B cell (primary cell): ENCODE measurements at regions not wholly inside any gene's neighbourhood (a gene's known extent, or its start where the extent isn't known, plus 50 kb on each side); places are given as distances from the start of the nearest gene placed in this dataset.

Experiments
- ATAC-seq: fragments of 200-7000 bp; cut with Tn5 transposase; one replicate; pipeline ENCODE4 v1.10.0; 2021; ENCODE audit warnings: low read depth, mild to moderate bottlenecking, moderate number of reproducible peaks, moderate library complexity
- CTCF ChIA-PET: fragments of 350-600 bp; sonication (Branson Sonifier 250); formaldehyde crosslinking; loops from one replicate; lab custom pipeline; 2021; ENCODE audit warnings: antibody characterized with exemption, inconsistent platforms; lab: Charles Lee
- POLR2A ChIA-PET: fragments of 350-600 bp; sonication (Branson Sonifier 250); formaldehyde crosslinking; loops from one replicate; lab custom pipeline; 2021; ENCODE audit warnings: antibody characterized with exemption; lab: Charles Lee
- DNase-seq: peaks from one replicate; pipeline ENCODE4 v3.0.0; 2013
- H2AFZ ChIP-seq: 2 replicates; pipeline ENCODE4 v1.6.1; 2012; ENCODE audit warnings: mild to moderate bottlenecking, low read depth, low read length; ENCODE audit not compliant: insufficient read depth, poor library complexity, severe bottlenecking
- H3K27ac ChIP-seq, 2 donors: 1 replicate in 1 of 2; 2 replicates in 1 of 2; pipeline ENCODE4 v1.5.1; 2012 to 2013; ENCODE audit warnings: low read length in 2 of 2, mild to moderate bottlenecking in 2 of 2, moderate library complexity in 1 of 2
- H3K27me3 ChIP-seq, 4 experiments: fragments of 200-600 bp in 1 of 4; sonication (generic) in 1 of 4; replicated peaks in 1 of 4; 1 replicate in 2 of 4; 2 replicates in 2 of 4; pipeline versions ENCODE4 v1.6.1 to v1.7.0; 2013 to 2016; ENCODE audit warnings: low read length in 3 of 4, mild to moderate bottlenecking in 2 of 4, mixed read lengths in 1 of 4, moderate library complexity in 1 of 4; ENCODE audit not compliant: insufficient read depth in 4 of 4, control insufficient read depth in 3 of 4; ENCODE audit errors: control extremely low read depth in 1 of 4
- H3K36me3 ChIP-seq, 2 experiments: replicated peaks in 1 of 2; 1 replicate in 1 of 2; 2 replicates in 1 of 2; pipeline versions ENCODE4 v1.6.1 to v1.7.1; 2013; ENCODE audit warnings: low read length in 1 of 2; ENCODE audit not compliant: insufficient read depth in 2 of 2, control insufficient read depth in 1 of 2; ENCODE audit errors: control extremely low read depth in 1 of 2, extremely low read depth in 1 of 2
- H3K4me1 ChIP-seq, 2 donors: fragments of 200-600 bp in 1 of 2; sonication (generic) in 1 of 2; 1 replicate in 1 of 2; 2 replicates in 1 of 2; pipeline versions ENCODE4 v1.5.1 to v1.6.1; 2013 to 2017; ENCODE audit warnings: low read length in 2 of 2; ENCODE audit not compliant: control insufficient read depth in 2 of 2, insufficient read depth in 2 of 2
- H3K4me2 ChIP-seq: replicated peaks from 2 replicates; pipeline ENCODE3; 2012; ENCODE audit warnings: mild to moderate bottlenecking, low read depth, low read length; ENCODE audit not compliant: poor library complexity, severe bottlenecking
- H3K4me3 ChIP-seq, 5 experiments: fragments of 200-600 bp in 1 of 5; sonication (generic) in 1 of 5; 1 replicate in 3 of 5; 2 replicates in 2 of 5; pipeline versions ENCODE4 v1.5.1 to v1.7.0; 2011 to 2016; ENCODE audit warnings: low read length in 4 of 5, mild to moderate bottlenecking in 4 of 5, low read depth in 2 of 5, control low read depth in 1 of 5, moderate library complexity in 1 of 5; ENCODE audit not compliant: insufficient read depth in 1 of 5; ENCODE audit errors: control extremely low read depth in 1 of 5, extremely low read depth in 1 of 5
- H3K79me2 ChIP-seq: fragments of 200-600 bp; sonication (generic); one replicate; pipeline ENCODE4 v1.6.0; 2016; ENCODE audit warnings: low read length; ENCODE audit not compliant: control insufficient read depth, insufficient read depth
- H3K9ac ChIP-seq: fragments of 200-600 bp; sonication (generic); 2 replicates; pipeline ENCODE4 v1.6.1; 2017; ENCODE audit warnings: mild to moderate bottlenecking, low read length, moderate library complexity
- H3K9me3 ChIP-seq, 3 donors: one replicate each; pipeline versions ENCODE4 v1.6.1 to v1.7.1; 2013; ENCODE audit warnings: low read length in 2 of 3; ENCODE audit not compliant: control insufficient read depth in 2 of 3, insufficient read depth in 1 of 3; ENCODE audit errors: control extremely low read depth in 1 of 3
- H4K20me1 ChIP-seq: 2 replicates; pipeline ENCODE4 v1.6.0; 2012; ENCODE audit warnings: mild to moderate bottlenecking, low read length; ENCODE audit not compliant: insufficient read depth, control insufficient read depth, poor library complexity, severe bottlenecking
- H3K27ac Mint-ChIP-seq: one replicate; pipeline ENCODE4 v1.8.0; 2021; ENCODE audit warnings: mixed read lengths
- H3K27me3 Mint-ChIP-seq: one replicate; pipeline ENCODE4 v1.8.0; 2021; ENCODE audit warnings: mixed read lengths
- H3K4me1 Mint-ChIP-seq: one replicate; pipeline ENCODE4 v1.8.0; 2021; ENCODE audit warnings: mixed read lengths
- H3K4me3 Mint-ChIP-seq: one replicate; pipeline ENCODE4 v1.8.0; 2021; ENCODE audit warnings: mixed read lengths
- H3K9me3 Mint-ChIP-seq: one replicate; pipeline ENCODE4 v1.8.0; 2022; ENCODE audit warnings: mixed read lengths; ENCODE audit not compliant: insufficient read depth
- EZH2 ChIP-seq: IDR thresholded peaks from 2 replicates; pipeline ENCODE4 v1.6.1; 2012; ENCODE audit warnings: borderline replicate concordance, low read depth, mild to moderate bottlenecking, moderate library complexity, low read length; ENCODE audit not compliant: insufficient read depth, poor library complexity, severe bottlenecking
- WGBS: methylation state at CpG from one replicate; pipeline ENCODE4 v1.1.5; 2013; ENCODE audit warnings: missing lambda C conversion rate; ENCODE audit not compliant: insufficient coverage; 5-methylcytosine and 5-hydroxymethylcytosine counted together
- intact Hi-C: fragments of 100-400 bp; cut with micrococcal nuclease; formaldehyde crosslinking; loops from one replicate; pipeline ENCODE4 v1.10.0; 2022
- TF ChIP-seq, protein P1 (sequence below): fragments of 200-600 bp; IDR thresholded peaks from one replicate; pipeline ENCODE4 v1.8.0; 2022; ENCODE audit warnings: antibody characterized with exemption, mild to moderate bottlenecking

DNA sequence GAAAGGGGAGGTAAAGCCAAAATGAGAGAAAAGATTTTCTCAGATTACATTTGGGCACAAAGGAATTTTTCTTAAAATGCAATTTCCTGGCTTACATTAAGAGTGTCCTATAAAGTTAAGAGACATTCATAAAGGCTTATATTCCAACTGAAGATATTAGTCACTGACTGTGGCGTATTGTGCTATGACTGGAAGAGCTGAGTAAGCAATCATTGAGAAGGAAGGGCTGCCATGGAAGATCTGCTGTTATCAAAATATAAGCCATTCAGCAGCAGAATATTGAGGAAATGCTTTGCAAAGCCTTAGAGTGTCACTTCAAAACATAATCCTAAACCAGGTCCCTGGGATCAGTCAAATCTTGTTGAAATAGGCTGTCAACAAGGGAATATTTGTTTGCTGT, 593.9 kb downstream of the TUSC7 start:
- Mint-ChIP-seq H3K4me3 (no peak overlapping the region), H3K27me3 (no peaks in the 10 kb centered on the region), H3K9me3 (no peaks in the 10 kb centered on the region), H3K4me1 (peaks cover 1% of the 10 kb centered on the region), H3K27ac (no peak overlapping the region)
- Histone ChIP-seq H4K20me1 (no peaks in the 10 kb centered on the region), H2AFZ (no peak overlapping the region), H3K79me2 (no peaks in the 10 kb centered on the region), H3K4me1 (no peaks in the 10 kb centered on the region), H3K36me3 (no peaks in the 10 kb centered on the region), H3K4me3 (no peak overlapping the region), H3K9me3 (peaks cover 0 to 1% (median 0%) of the 10 kb centered on the region in 3 donors), H3K27ac (no peak overlapping the region), H3K9ac (no peak overlapping the region), H3K27me3 (no peaks in the 10 kb centered on the region), H3K4me2 (no peak overlapping the region)
- no CpG with 5 or more reads among the region's 1 CpG for WGBS
- intact Hi-C loops = no loop called here
- ATAC-seq = no peak
- DNase-seq = no peak
- CTCF ChIA-PET = no interaction called here
- TF ChIP-seq EZH2 = no peak
- TF ChIP-seq, protein P1, sequence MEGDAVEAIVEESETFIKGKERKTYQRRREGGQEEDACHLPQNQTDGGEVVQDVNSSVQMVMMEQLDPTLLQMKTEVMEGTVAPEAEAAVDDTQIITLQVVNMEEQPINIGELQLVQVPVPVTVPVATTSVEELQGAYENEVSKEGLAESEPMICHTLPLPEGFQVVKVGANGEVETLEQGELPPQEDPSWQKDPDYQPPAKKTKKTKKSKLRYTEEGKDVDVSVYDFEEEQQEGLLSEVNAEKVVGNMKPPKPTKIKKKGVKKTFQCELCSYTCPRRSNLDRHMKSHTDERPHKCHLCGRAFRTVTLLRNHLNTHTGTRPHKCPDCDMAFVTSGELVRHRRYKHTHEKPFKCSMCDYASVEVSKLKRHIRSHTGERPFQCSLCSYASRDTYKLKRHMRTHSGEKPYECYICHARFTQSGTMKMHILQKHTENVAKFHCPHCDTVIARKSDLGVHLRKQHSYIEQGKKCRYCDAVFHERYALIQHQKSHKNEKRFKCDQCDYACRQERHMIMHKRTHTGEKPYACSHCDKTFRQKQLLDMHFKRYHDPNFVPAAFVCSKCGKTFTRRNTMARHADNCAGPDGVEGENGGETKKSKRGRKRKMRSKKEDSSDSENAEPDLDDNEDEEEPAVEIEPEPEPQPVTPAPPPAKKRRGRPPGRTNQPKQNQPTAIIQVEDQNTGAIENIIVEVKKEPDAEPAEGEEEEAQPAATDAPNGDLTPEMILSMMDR = no peak
- POLR2A ChIA-PET = no interaction called here

- Histone ChIP-seq H3K27ac (no peak overlapping the region), H3K4me3 (no peak overlapping the region), H3K27me3 (no peaks in the 10 kb centered on the region), H4K20me1 (no peaks in the 10 kb centered on the region), H3K4me1 (no peaks in the 10 kb centered on the region), H3K9ac (no peak overlapping the region), H3K4me2 (no peak overlapping the region), H3K9me3 (peaks cover 0 to 1% (median 0%) of the 10 kb centered on the region in 3 donors), H3K79me2 (no peaks in the 10 kb centered on the region), H3K36me3 (no peaks in the 10 kb centered on the region), H2AFZ (no peak overlapping the region)
- ATAC-seq (no peak), DNase-seq (no peak)
- ChIA-PET POLR2A (no interaction called here), CTCF (no interaction called here)
- H3K9me3 Mint-ChIP-seq = no peaks in the 10 kb centered on the region
- intact Hi-C loops = no loop called here
- TF ChIP-seq EZH2 = no peak
- TF ChIP-seq, protein P1 = no peak
- peaks cover 1% of the 10 kb centered on the region for H3K4me1 Mint-ChIP-seq
- H3K27ac Mint-ChIP-seq = no peak overlapping the region
- H3K27me3 Mint-ChIP-seq = no peaks in the 10 kb centered on the region
- WGBS = no CpG with 5 or more reads among the region's 2 CpGs
- H3K4me3 Mint-ChIP-seq = no peak overlapping the region
Observed at GRCh38 chr3:117304681-117305080, 595.1 kb downstream of the TUSC7 start.
